CD4-positive, alpha-beta memory T cell (primary cell): ENCODE measurements at regions not wholly inside any gene's neighbourhood (a gene's known extent, or its start where the extent isn't known, plus 50 kb on each side); places are given as distances from the start of the nearest gene placed in this dataset.
"Not testable (repeated sequence)": the region's sequence is repeated elsewhere in the genome, so short reads cannot be mapped to it uniquely, and the experiment has no call there.

Experiments used
- CTCF ChIA-PET: fragments of 350-600 bp; sonication (Branson Sonifier 250); formaldehyde crosslinking; loops from one replicate; lab custom pipeline; 2021; ENCODE audit warnings: inconsistent platforms; ENCODE audit not compliant: partially characterized antibody; lab: Charles Lee
- POLR2A ChIA-PET: fragments of 350-600 bp; sonication (Branson Sonifier 250); formaldehyde crosslinking; loops from one replicate; lab custom pipeline; 2021; ENCODE audit not compliant: partially characterized antibody; lab: Charles Lee
- DNase-seq, 5 donors: peaks; one replicate each; pipeline versions ENCODE4 v3.0.0 to v3.0.0-alpha.2; 2020 to 2022; ENCODE audit warnings: mixed read lengths in 1 of 5
- H3K27ac ChIP-seq: one replicate; pipeline ENCODE4 v1.7.0; 2013; ENCODE audit warnings: low read depth, low read length
- H3K27me3 ChIP-seq: 2 replicates; pipeline ENCODE4 v1.7.0; 2013; ENCODE audit warnings: mild to moderate bottlenecking, low read length, moderate library complexity; ENCODE audit not compliant: insufficient read depth
- H3K36me3 ChIP-seq: 2 replicates; pipeline ENCODE4 v1.7.0; 2013; ENCODE audit warnings: mild to moderate bottlenecking, low read length, moderate library complexity; ENCODE audit not compliant: insufficient read depth
- H3K4me1 ChIP-seq: 2 replicates; pipeline ENCODE4 v1.7.0; 2013; ENCODE audit warnings: mild to moderate bottlenecking, low read length, moderate library complexity; ENCODE audit not compliant: insufficient read depth
- H3K4me3 ChIP-seq, 2 donors: one replicate each; pipeline ENCODE4 v1.7.0; 2013; ENCODE audit warnings: low read length in 2 of 2, mild to moderate bottlenecking in 1 of 2
- H3K9me3 ChIP-seq, 2 donors: one replicate each; pipeline ENCODE4 v1.7.0; 2013; ENCODE audit warnings: low read length in 2 of 2, control low read depth in 1 of 2; ENCODE audit not compliant: control insufficient read depth in 1 of 2
- H3K27ac Mint-ChIP-seq, 7 donors: one replicate each; pipeline ENCODE4 v1.8.0; 2020 to 2021; ENCODE audit warnings: mixed read lengths in 7 of 7, mild to moderate bottlenecking in 6 of 7, inconsistent platforms in 3 of 7, moderate library complexity in 3 of 7
- H3K27me3 Mint-ChIP-seq, 2 donors: one replicate each; pipeline ENCODE4 v1.8.0; 2020 to 2021; ENCODE audit warnings: mixed read lengths in 2 of 2
- H3K36me3 Mint-ChIP-seq, 2 donors: one replicate each; pipeline ENCODE4 v1.8.0; 2020 to 2021; ENCODE audit warnings: mixed read lengths in 2 of 2, inconsistent platforms in 1 of 2, mild to moderate bottlenecking in 1 of 2
- H3K4me1 Mint-ChIP-seq, 4 donors: one replicate each; pipeline ENCODE4 v1.8.0; 2020 to 2021; ENCODE audit warnings: mixed read lengths in 4 of 4, mild to moderate bottlenecking in 1 of 4
- H3K4me3 Mint-ChIP-seq, 8 donors: one replicate each; pipeline ENCODE4 v1.8.0; 2020 to 2021; ENCODE audit warnings: mixed read lengths in 8 of 8, mild to moderate bottlenecking in 7 of 8, moderate library complexity in 6 of 8, inconsistent platforms in 3 of 8
- H3K9me3 Mint-ChIP-seq, 8 donors: one replicate each; pipeline ENCODE4 v1.8.0; 2020 to 2021; ENCODE audit warnings: mixed read lengths in 8 of 8, mild to moderate bottlenecking in 5 of 8, inconsistent platforms in 3 of 8, moderate library complexity in 1 of 8
- intact Hi-C: fragments of 100-400 bp; cut with micrococcal nuclease; formaldehyde crosslinking; loops from one replicate; pipeline ENCODE4 v1.15.1; 2023

- intact Hi-C loops, H3K4me1 Mint-ChIP-seq, H3K27me3 Mint-ChIP-seq: not testable (repeated sequence)
Observed at GRCh38 chr17:22399037-22399436, 706.7 kb downstream of the KCNJ18 start.

DNA sequence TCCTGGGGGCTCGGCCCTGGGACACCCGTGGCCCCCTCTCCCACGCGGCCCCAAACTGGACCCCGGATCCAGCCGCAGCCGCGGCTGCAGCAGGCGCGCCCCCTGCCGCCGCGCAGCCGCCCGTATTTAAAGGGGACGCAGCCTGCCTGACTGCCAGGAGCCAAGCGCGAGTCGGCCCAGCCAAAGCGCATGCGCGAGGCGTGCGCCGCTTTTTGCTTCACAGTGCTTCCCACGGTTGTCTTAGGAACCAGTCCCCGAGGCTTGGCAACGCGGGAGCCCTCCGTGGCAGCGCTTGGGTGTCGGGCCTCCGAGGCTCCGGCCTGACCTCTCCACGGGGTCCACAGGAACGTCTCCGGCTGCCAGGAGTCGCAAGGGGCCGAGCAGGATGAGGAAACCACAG, 712.8 kb downstream of the KCNJ18 start:
- H3K27me3 Mint-ChIP-seq, H3K36me3 Mint-ChIP-seq, CTCF ChIA-PET, intact Hi-C loops, H3K27ac ChIP-seq, H3K9me3 ChIP-seq, H3K27me3 ChIP-seq, H3K4me3 Mint-ChIP-seq, H3K4me3 ChIP-seq, H3K9me3 Mint-ChIP-seq, H3K27ac Mint-ChIP-seq, H3K36me3 ChIP-seq, H3K4me1 ChIP-seq, H3K4me1 Mint-ChIP-seq, DNase-seq, POLR2A ChIA-PET: not testable (repeated sequence)

More at GRCh38 chr17:22399037-22399436, 706.7 kb downstream of the KCNJ18 start:
- H3K4me3 ChIP-seq, H3K4me3 Mint-ChIP-seq, H3K9me3 Mint-ChIP-seq, H3K4me1 ChIP-seq, H3K27ac ChIP-seq, H3K27me3 ChIP-seq, H3K36me3 ChIP-seq, CTCF ChIA-PET, H3K27ac Mint-ChIP-seq, H3K9me3 ChIP-seq, H3K36me3 Mint-ChIP-seq, DNase-seq, POLR2A ChIA-PET: not testable (repeated sequence)

DNA sequence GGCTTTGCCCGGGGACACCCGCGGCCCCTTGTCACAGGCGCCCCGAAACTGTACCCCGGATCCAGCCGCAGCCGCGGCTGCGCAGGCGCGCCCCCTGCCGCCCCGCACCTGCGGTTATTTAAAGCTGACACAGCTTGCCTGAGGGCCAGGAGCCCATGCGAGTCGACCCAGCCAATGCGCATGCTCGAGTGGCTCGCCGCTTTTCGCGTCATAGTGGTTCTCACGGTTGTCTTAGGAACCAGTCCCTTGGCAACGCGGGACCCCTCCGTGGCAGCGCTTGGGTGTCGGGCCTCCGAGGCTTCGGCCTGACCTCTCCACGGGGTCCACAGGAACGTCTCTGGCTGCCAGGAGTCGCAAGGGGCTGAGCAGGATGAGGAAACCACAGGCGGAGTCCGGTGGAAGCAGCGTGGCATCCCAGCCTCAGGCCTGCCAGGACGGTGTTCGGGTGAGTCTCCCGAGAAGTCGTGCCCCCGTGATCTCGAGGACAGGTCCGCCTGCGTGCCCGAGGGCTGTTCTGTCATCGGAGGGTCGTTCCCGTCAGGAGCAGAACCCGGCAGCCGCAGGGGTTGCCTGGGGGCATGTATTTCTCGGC, 716.9 kb downstream of the KCNJ18 start:
- no peaks in the 10 kb centered on the region for H3K27me3 ChIP-seq
- Mint-ChIP-seq H3K4me1 (peaks cover 0 to 2% (median 0%) of the 10 kb centered on the region in 4 donors), H3K4me3 (no peak overlapping the region), H3K27ac (no peak overlapping the region), H3K36me3 (peaks cover 0 to 11% of the 10 kb centered on the region in 2 donors), H3K27me3 (no peaks in the 10 kb centered on the region), H3K9me3 (peaks cover 0 to 27% (median 21%) of the 10 kb centered on the region in 8 donors)
- H3K4me3 ChIP-seq = no peak overlapping the region
- H3K9me3 ChIP-seq = no peaks in the 10 kb centered on the region
- ChIA-PET POLR2A (no interaction called here), CTCF (no interaction called here)
- H3K4me1 ChIP-seq = no peaks in the 10 kb centered on the region
- no peak for DNase-seq
- intact Hi-C loops = no loop called here
- H3K36me3 ChIP-seq = no peaks in the 10 kb centered on the region
- H3K27ac ChIP-seq = no peak overlapping the region

- POLR2A ChIA-PET = no interaction called here
- intact Hi-C loops = no loop called here
Observed at GRCh38 chr17:22410136-22410535, 717.8 kb downstream of the KCNJ18 start.

GRCh38 chr17:22411185-22411784, 719.0 kb downstream of the KCNJ18 start:
- Mint-ChIP-seq H3K27me3 (no peaks in the 10 kb centered on the region), H3K4me1 (peaks cover 0 to 2% (median 0%) of the 10 kb centered on the region in 4 donors), H3K4me3 (no peak overlapping the region), H3K27ac (no peak overlapping the region), H3K9me3 (peaks cover 0 to 32% (median 24%) of the 10 kb centered on the region in 8 donors), H3K36me3 (peaks cover 0 to 11% of the 10 kb centered on the region in 2 donors)
- no peak for DNase-seq
- Histone ChIP-seq H3K27ac (no peak overlapping the region), H3K9me3 (no peaks in the 10 kb centered on the region), H3K27me3 (no peaks in the 10 kb centered on the region), H3K36me3 (no peaks in the 10 kb centered on the region), H3K4me3 (no peak overlapping the region), H3K4me1 (no peaks in the 10 kb centered on the region)
- intact Hi-C loops = no loop called here
- ChIA-PET POLR2A (no interaction called here), CTCF (no interaction called here)

More at GRCh38 chr17:22410136-22410535, 717.8 kb downstream of the KCNJ18 start:
- no peak for DNase-seq
- Mint-ChIP-seq H3K27me3 (no peaks in the 10 kb centered on the region), H3K27ac (no peak overlapping the region), H3K9me3 (peaks cover 0 to 27% (median 23%) of the 10 kb centered on the region in 8 donors), H3K4me1 (peaks cover 0 to 2% (median 0%) of the 10 kb centered on the region in 4 donors), H3K36me3 (peaks cover 0 to 11% of the 10 kb centered on the region in 2 donors), H3K4me3 (peak overlapping the region in 1 of 8 donors; percentile 28)
- Histone ChIP-seq H3K4me1 (no peaks in the 10 kb centered on the region), H3K36me3 (no peaks in the 10 kb centered on the region), H3K9me3 (no peaks in the 10 kb centered on the region), H3K27me3 (no peaks in the 10 kb centered on the region), H3K27ac (no peak overlapping the region), H3K4me3 (no peak overlapping the region)
- CTCF ChIA-PET = no interaction called here

DNA sequence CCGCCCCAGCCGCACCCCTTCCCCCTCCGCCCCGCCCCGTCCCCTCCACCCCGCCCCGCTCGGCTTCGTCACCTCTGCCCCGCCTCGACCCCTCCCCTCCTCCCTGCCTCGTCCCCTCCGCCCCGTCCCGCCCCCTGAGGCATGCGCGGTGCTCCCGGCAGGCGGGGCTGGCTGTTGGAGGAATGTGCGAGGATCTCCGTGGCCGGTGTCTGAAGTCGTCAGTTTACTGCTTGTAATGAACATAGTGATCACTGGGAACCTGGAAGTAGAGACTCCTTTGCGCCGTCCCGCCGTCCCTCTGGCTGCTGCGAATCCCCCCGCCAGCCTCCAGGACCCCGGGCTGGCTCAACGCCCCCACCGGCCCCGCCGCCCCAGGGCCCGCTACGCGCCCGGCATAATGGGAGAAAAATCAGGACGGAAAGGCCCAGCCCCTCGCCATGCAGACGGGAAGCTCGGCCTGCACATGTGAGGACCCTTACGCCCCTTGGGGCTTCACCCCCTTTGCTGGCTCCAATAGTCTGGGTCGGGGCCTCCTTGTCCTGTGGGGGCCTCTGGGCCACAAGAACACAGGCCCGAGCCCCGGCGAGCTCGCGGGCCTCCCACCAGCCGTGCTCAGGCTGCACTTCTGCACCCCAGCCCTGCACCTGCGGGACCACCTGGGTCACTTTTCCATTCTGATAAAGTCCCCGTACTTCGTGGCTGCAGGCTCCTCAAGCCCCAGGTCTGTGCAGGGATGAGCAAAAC, 743.1 kb downstream of the KCNJ18 start:
- intact Hi-C loops = no loop called here
- H3K9me3 ChIP-seq = no peaks in the 10 kb centered on the region
- no peak for DNase-seq
- peaks cover 0 to 6% of the 10 kb centered on the region in 2 donors for H3K36me3 Mint-ChIP-seq
- H3K4me3 ChIP-seq = no peak overlapping the region
- ChIA-PET POLR2A (no interaction called here), CTCF (no interaction called here)
- H3K4me3 Mint-ChIP-seq = no peak overlapping the region
- H3K4me1 Mint-ChIP-seq = no peaks in the 10 kb centered on the region
- H3K9me3 Mint-ChIP-seq = peaks cover 4 to 39% (median 18%) of the 10 kb centered on the region in 8 donors
- H3K27me3 ChIP-seq = no peaks in the 10 kb centered on the region
- no peak overlapping the region for H3K27ac ChIP-seq
- H3K27ac Mint-ChIP-seq = no peak overlapping the region
- no peaks in the 10 kb centered on the region for H3K36me3 ChIP-seq
- H3K27me3 Mint-ChIP-seq = no peaks in the 10 kb centered on the region
- H3K4me1 ChIP-seq = no peaks in the 10 kb centered on the region

DNA sequence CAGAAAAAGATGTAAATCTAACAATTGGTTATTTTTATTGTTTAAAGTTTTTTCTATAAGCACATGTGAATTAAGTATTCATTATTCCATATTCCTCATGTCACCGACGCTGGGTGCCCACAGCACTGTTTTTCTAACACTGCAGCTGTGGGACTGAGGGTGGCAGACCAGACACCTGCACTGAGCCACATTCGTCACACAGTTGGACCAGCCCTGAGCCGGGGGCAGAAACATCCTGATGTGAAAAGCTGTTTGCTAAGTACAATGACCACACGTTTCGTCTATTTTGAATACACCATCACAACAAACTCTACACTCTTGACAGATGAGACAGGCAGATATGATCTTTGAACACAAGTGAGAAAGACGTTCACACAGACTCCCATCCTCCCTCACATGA, 749.5 kb downstream of the KCNJ18 start:
- CTCF ChIA-PET = no interaction called here
- Mint-ChIP-seq H3K27me3 (no peaks in the 10 kb centered on the region), H3K27ac (no peak overlapping the region)

More for the DNA sequence above, 749.5 kb downstream of the KCNJ18 start:
- Histone ChIP-seq H3K9me3 (no peaks in the 10 kb centered on the region), H3K4me1 (no peaks in the 10 kb centered on the region), H3K27ac (no peak overlapping the region), H3K4me3 (no peak overlapping the region), H3K36me3 (no peaks in the 10 kb centered on the region), H3K27me3 (no peaks in the 10 kb centered on the region)
- H3K36me3 Mint-ChIP-seq = peaks cover 0 to 6% of the 10 kb centered on the region in 2 donors
- H3K4me1 Mint-ChIP-seq = peaks cover 0 to 2% (median 0%) of the 10 kb centered on the region in 4 donors
- no peak overlapping the region for H3K4me3 Mint-ChIP-seq
- DNase-seq = no peak
- POLR2A ChIA-PET = no interaction called here
- peaks cover 4 to 30% (median 11%) of the 10 kb centered on the region in 8 donors for H3K9me3 Mint-ChIP-seq
- intact Hi-C loops = no loop called here
